ENCODE measurements at regions not wholly inside any gene's neighbourhood (a gene's known extent, or its start where the extent isn't known, plus 50 kb on each side); places are given as distances from the start of the nearest gene placed in this dataset.

- no peak for TF ChIP-seq CTCF (IDR thresholded peaks at IDR 0.05; ENCODE audit: insufficient read depth, missing control alignments)
- DNase-seq (ENCODE audit: insufficient read length, low spot score), result no peak
- no peak for FAIRE-seq
Observed at GRCh38 chr20:54717983-54718382, 242.6 kb downstream of the DOK5 start.

- FAIRE-seq (no peak), DNase-seq (ENCODE audit: insufficient read length, low spot score) (no peak)
- TF ChIP-seq CTCF (IDR thresholded peaks at IDR 0.05; ENCODE audit: insufficient read depth, missing control alignments), result no peak
Observed at GRCh38 chr20:54716790-54717189, 241.4 kb downstream of the DOK5 start.

GRCh38 chr20:54716174-54716747 lies 240.9 kb downstream of the DOK5 start:
- TF ChIP-seq CTCF (IDR thresholded peaks at IDR 0.05; ENCODE audit: insufficient read depth, missing control alignments), result no peak
- DNase-seq (ENCODE audit: insufficient read length, low spot score) (no peak), FAIRE-seq (no peak)

- TF ChIP-seq CTCF (IDR thresholded peaks at IDR 0.05; ENCODE audit: insufficient read depth, missing control alignments), result no peak
- DNase-seq (ENCODE audit: insufficient read length, low spot score), result no peak
Observed at GRCh38 chr20:54714817-54715216, 239.4 kb downstream of the DOK5 start.

GRCh38 chr20:54713727-54714126 lies 238.3 kb downstream of the DOK5 start:
- FAIRE-seq (no peak), DNase-seq (ENCODE audit: insufficient read length, low spot score) (no peak)
- no peak for TF ChIP-seq CTCF (IDR thresholded peaks at IDR 0.05; ENCODE audit: insufficient read depth, missing control alignments)

More at GRCh38 chr20:54714817-54715216, 239.4 kb downstream of the DOK5 start:
- FAIRE-seq, result no peak

GRCh38 chr20:54711071-54711470 lies 235.7 kb downstream of the DOK5 start:
- no peak for DNase-seq (ENCODE audit: insufficient read length, low spot score)
- no peak for FAIRE-seq

More at GRCh38 chr20:54711071-54711470, 235.7 kb downstream of the DOK5 start:
- TF ChIP-seq CTCF (IDR thresholded peaks at IDR 0.05; ENCODE audit: insufficient read depth, missing control alignments), result no peak

All from D721Med (cell line).